Mammary epithelial cell (primary cell): ENCODE measurements at regions not wholly inside any gene's neighbourhood (a gene's known extent, or its start where the extent isn't known, plus 50 kb on each side); places are given as distances from the start of the nearest gene placed in this dataset.

ENCODE experiments used
- EZH2 ChIP-seq: IDR thresholded peaks from 2 replicates; pipeline ENCODE4 v1.6.1; 2012; ENCODE audit warnings: low read length, inconsistent platforms, borderline replicate concordance
- TF ChIP-seq, protein P1 (sequence below), 2 donors: IDR thresholded peaks in 1 of 2; conservative IDR thresholded peaks in 1 of 2; 2 replicates each; pipeline ENCODE4 v1.5.1; 2011 to 2012; ENCODE audit warnings: inconsistent platforms in 2 of 2, low read length in 2 of 2, mild to moderate bottlenecking in 2 of 2, control low read depth in 1 of 2, low read depth in 1 of 2; ENCODE audit not compliant: insufficient read depth in 1 of 2; ENCODE audit errors: extremely low read depth in 1 of 2

DNA sequence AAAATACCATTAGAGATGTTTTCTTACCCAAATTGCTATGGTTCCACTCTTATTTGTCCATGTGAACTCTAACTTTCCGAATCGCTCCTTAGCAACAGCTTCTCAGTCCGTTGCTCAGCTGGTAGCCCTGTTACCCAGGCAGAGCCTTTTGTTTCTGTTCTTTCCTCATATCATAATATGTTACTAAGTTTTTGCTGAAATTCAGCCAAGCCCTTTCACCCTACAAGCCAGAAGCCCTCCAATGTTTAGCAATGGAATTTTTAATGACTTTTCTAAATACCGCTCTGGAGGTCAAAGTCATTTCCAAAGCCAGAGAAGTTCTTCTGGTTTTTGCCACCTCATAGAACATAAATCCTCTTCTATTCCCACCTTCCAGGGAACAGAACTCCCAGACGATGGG lies 1029.5 kb downstream of the C4orf33 start:
- TF ChIP-seq, protein P1, sequence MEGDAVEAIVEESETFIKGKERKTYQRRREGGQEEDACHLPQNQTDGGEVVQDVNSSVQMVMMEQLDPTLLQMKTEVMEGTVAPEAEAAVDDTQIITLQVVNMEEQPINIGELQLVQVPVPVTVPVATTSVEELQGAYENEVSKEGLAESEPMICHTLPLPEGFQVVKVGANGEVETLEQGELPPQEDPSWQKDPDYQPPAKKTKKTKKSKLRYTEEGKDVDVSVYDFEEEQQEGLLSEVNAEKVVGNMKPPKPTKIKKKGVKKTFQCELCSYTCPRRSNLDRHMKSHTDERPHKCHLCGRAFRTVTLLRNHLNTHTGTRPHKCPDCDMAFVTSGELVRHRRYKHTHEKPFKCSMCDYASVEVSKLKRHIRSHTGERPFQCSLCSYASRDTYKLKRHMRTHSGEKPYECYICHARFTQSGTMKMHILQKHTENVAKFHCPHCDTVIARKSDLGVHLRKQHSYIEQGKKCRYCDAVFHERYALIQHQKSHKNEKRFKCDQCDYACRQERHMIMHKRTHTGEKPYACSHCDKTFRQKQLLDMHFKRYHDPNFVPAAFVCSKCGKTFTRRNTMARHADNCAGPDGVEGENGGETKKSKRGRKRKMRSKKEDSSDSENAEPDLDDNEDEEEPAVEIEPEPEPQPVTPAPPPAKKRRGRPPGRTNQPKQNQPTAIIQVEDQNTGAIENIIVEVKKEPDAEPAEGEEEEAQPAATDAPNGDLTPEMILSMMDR (conservative IDR thresholded peaks at IDR 0.05 in 1 of 2, IDR thresholded peaks at IDR 0.05 in 1 of 2; ENCODE audit: extremely low read depth in 1 of 2, insufficient read depth in 1 of 2, low read depth in 1 of 2, low read length in 2 of 2), result no peak
- TF ChIP-seq EZH2, result no peak
